Fibroblast of lung (primary cell): ENCODE measurements at regions not wholly inside any gene's neighbourhood (a gene's known extent, or its start where the extent isn't known, plus 50 kb on each side); places are given as distances from the start of the nearest gene placed in this dataset.

Source experiments
- EZH2 ChIP-seq: IDR thresholded peaks from 2 replicates; pipeline ENCODE4 v1.5.1; 2012; ENCODE audit warnings: low read length, control low read depth, mild to moderate bottlenecking; ENCODE audit errors: missing control alignments
- TF ChIP-seq, protein P1 (sequence below), 2 donors: IDR thresholded peaks in 1 of 2; conservative IDR thresholded peaks in 1 of 2; 1 replicate in 1 of 2; 2 replicates in 1 of 2; pipeline ENCODE4 v1.5.1; 2011 to 2012; ENCODE audit warnings: low read length in 2 of 2, control low read depth in 1 of 2, inconsistent platforms in 1 of 2, low read depth in 1 of 2, mild to moderate bottlenecking in 1 of 2

DNA sequence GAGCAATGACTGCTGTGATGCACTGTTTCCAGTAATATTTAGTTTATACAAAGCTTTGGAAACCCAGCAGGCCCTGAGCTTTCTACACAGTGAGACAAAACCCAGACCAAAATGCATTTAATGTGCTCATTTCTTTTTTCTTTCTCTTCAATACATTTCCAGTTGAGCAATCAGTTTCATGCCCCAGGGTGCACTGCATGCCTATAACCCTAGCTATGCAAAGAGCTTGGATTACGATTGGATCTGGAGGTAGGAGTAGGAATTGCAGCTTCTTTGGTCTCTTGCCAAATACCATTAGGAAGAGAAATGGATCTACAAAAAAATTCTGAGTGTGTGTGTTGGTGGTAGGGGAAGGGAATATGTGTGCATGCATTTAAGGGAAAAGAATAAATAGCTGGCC, 1001.4 kb downstream of the SQOR start:
- TF ChIP-seq, protein P1, sequence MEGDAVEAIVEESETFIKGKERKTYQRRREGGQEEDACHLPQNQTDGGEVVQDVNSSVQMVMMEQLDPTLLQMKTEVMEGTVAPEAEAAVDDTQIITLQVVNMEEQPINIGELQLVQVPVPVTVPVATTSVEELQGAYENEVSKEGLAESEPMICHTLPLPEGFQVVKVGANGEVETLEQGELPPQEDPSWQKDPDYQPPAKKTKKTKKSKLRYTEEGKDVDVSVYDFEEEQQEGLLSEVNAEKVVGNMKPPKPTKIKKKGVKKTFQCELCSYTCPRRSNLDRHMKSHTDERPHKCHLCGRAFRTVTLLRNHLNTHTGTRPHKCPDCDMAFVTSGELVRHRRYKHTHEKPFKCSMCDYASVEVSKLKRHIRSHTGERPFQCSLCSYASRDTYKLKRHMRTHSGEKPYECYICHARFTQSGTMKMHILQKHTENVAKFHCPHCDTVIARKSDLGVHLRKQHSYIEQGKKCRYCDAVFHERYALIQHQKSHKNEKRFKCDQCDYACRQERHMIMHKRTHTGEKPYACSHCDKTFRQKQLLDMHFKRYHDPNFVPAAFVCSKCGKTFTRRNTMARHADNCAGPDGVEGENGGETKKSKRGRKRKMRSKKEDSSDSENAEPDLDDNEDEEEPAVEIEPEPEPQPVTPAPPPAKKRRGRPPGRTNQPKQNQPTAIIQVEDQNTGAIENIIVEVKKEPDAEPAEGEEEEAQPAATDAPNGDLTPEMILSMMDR (conservative IDR thresholded peaks at IDR 0.05 in 1 of 2, IDR thresholded peaks at IDR 0.05 in 1 of 2; ENCODE audit: low read depth in 1 of 2, low read length in 2 of 2) = no peak
- no peak for TF ChIP-seq EZH2
